WTC11 (cell line): ENCODE measurements at regions not wholly inside any gene's neighbourhood (a gene's known extent, or its start where the extent isn't known, plus 50 kb on each side); places are given as distances from the start of the nearest gene placed in this dataset.

Experiments
- ATAC-seq: fragments of 200-7000 bp; cut with Tn5 transposase; 2 replicates; pipeline ENCODE4 v1.10.0; 2021; ENCODE audit warnings: mild to moderate bottlenecking, moderate library complexity
- CTCF ChIA-PET: fragments of 300-600 bp; sonication (Branson Sonifier 250); formaldehyde crosslinking; loops from one replicate; lab custom pipeline; 2021; ENCODE audit warnings: antibody characterized with exemption; lab: Charles Lee
- POLR2A ChIA-PET: fragments of 350-600 bp; sonication (Branson Sonifier 250); formaldehyde crosslinking; loops from one replicate; lab custom pipeline; 2021; ENCODE audit warnings: antibody characterized with exemption; lab: Charles Lee
- DNase-seq: peaks from one replicate; pipeline ENCODE4 v3.0.0; 2021; ENCODE audit warnings: low spot score
- H3K27ac Mint-ChIP-seq: 2 replicates; pipeline ENCODE4 v1.8.0; 2021; ENCODE audit warnings: mixed read lengths
- H3K27me3 Mint-ChIP-seq: 2 replicates; pipeline ENCODE4 v1.8.0; 2021; ENCODE audit warnings: low read depth, mild to moderate bottlenecking, moderate library complexity, mixed read lengths
- H3K36me3 Mint-ChIP-seq: 2 replicates; pipeline ENCODE4 v1.8.0; 2021; ENCODE audit warnings: mixed read lengths
- H3K4me1 Mint-ChIP-seq: 2 replicates; pipeline ENCODE4 v1.8.0; 2022; ENCODE audit warnings: mixed read lengths
- H3K4me3 Mint-ChIP-seq: 2 replicates; pipeline ENCODE4 v1.8.0; 2021; ENCODE audit warnings: mild to moderate bottlenecking, moderate library complexity, mixed read lengths
- H3K9me3 Mint-ChIP-seq: 2 replicates; pipeline ENCODE4 v1.8.0; 2021; ENCODE audit warnings: mixed read lengths
- ARID4B ChIP-seq: sonication (generic); formaldehyde crosslinking; IDR thresholded peaks from 2 replicates; pipeline ENCODE4 v1.8.0; 2023; ENCODE audit warnings: missing genetic modification reagents, mild to moderate bottlenecking, borderline replicate concordance
- CREM ChIP-seq: sonication (generic); formaldehyde crosslinking; IDR thresholded peaks from 2 replicates; pipeline ENCODE4 v1.8.1; 2022; ENCODE audit warnings: mild to moderate bottlenecking, missing genetic modification reagents, moderate library complexity
- E2F1 ChIP-seq: sonication (generic); formaldehyde crosslinking; IDR thresholded peaks from 2 replicates; pipeline ENCODE4 v1.8.0; 2022; ENCODE audit warnings: mild to moderate bottlenecking, missing genetic modification reagents
- E2F5 ChIP-seq: sonication (generic); formaldehyde crosslinking; IDR thresholded peaks from 2 replicates; pipeline ENCODE4 v1.8.1; 2022; ENCODE audit warnings: mild to moderate bottlenecking, moderate library complexity, missing genetic modification reagents
- FOXJ3 ChIP-seq: sonication (generic); formaldehyde crosslinking; IDR thresholded peaks from 2 replicates; pipeline ENCODE4 v1.9.0; 2021; ENCODE audit warnings: missing genetic modification reagents, mild to moderate bottlenecking, borderline replicate concordance
- FOXP1 ChIP-seq: sonication (generic); formaldehyde crosslinking; IDR thresholded peaks from 2 replicates; pipeline ENCODE4 v1.8.0; 2022; ENCODE audit warnings: missing genetic modification reagents, mild to moderate bottlenecking, moderate library complexity, borderline replicate concordance
- GTF2I ChIP-seq: fragments of 250-450 bp; sonication (Bioruptor Pico); conservative IDR thresholded peaks from 2 replicates; pipeline ENCODE4 v1.4.0; 2021; ENCODE audit warnings: mild to moderate bottlenecking
- NR1H2 ChIP-seq: sonication (generic); formaldehyde crosslinking; IDR thresholded peaks from 2 replicates; pipeline ENCODE4 v1.9.0; 2021; ENCODE audit warnings: mild to moderate bottlenecking, moderate library complexity, missing genetic modification reagents
- RELA ChIP-seq: sonication (generic); formaldehyde crosslinking; IDR thresholded peaks from 2 replicates; pipeline ENCODE4 v1.8.1; 2022; ENCODE audit warnings: missing genetic modification reagents, mild to moderate bottlenecking, borderline replicate concordance
- TEAD4 ChIP-seq: sonication (generic); formaldehyde crosslinking; IDR thresholded peaks from 2 replicates; pipeline ENCODE4 v1.8.0; 2022; ENCODE audit warnings: mild to moderate bottlenecking, missing genetic modification reagents
- ZNF232 ChIP-seq: sonication (generic); formaldehyde crosslinking; IDR thresholded peaks from 2 replicates; pipeline ENCODE4 v1.8.0; 2022; ENCODE audit warnings: mild to moderate bottlenecking, missing genetic modification reagents
- ZNF423 ChIP-seq: fragments of 250-450 bp; sonication (Bioruptor Pico); IDR thresholded peaks from 2 replicates; pipeline ENCODE4 v2.1.2; 2022; ENCODE audit warnings: mild to moderate bottlenecking, moderate library complexity
- ZNF425 ChIP-seq: fragments of 250-450 bp; sonication (Bioruptor Pico); conservative IDR thresholded peaks from 2 replicates; pipeline ENCODE4 v1.9.0; 2021; ENCODE audit warnings: mild to moderate bottlenecking
- TF ChIP-seq, protein P1 (sequence below): sonication (generic); formaldehyde crosslinking; IDR thresholded peaks from 2 replicates; pipeline ENCODE4 v1.8.1; 2023; ENCODE audit warnings: mild to moderate bottlenecking, missing genetic modification reagents, borderline replicate concordance
- TF ChIP-seq, protein P2 (sequence below): sonication (generic); formaldehyde crosslinking; IDR thresholded peaks from 2 replicates; pipeline ENCODE4 v1.8.1; 2023; ENCODE audit warnings: mild to moderate bottlenecking, missing genetic modification reagents
- TF ChIP-seq, protein P3 (sequence below): sonication (generic); formaldehyde crosslinking; conservative IDR thresholded peaks from 2 replicates; pipeline ENCODE4 v1.8.1; 2022; ENCODE audit warnings: mild to moderate bottlenecking, missing genetic modification reagents

GRCh38 chr3:115384381-115384780 is 237.3 kb upstream of the ZBTB20 start:
- Mint-ChIP-seq H3K27me3 (no peaks in the 10 kb centered on the region), H3K4me3 (no peak overlapping the region), H3K4me1 (peaks cover 30% of the 10 kb centered on the region), H3K36me3 (peaks cover 2% of the 10 kb centered on the region; the same call in 1 of the 2 replicates), H3K27ac (no peak overlapping the region), H3K9me3 (peaks cover 4% of the 10 kb centered on the region)
- no peak for DNase-seq
- TF ChIP-seq ZNF425 (no peak), ZNF232 (CRISPR knock-in tag) (no peak), FOXJ3 (no peak), TEAD4 (CRISPR knock-in tag) (no peak), NR1H2 (CRISPR knock-in tag) (no peak), E2F1 (CRISPR knock-in tag) (no peak)
- TF ChIP-seq, protein P1, sequence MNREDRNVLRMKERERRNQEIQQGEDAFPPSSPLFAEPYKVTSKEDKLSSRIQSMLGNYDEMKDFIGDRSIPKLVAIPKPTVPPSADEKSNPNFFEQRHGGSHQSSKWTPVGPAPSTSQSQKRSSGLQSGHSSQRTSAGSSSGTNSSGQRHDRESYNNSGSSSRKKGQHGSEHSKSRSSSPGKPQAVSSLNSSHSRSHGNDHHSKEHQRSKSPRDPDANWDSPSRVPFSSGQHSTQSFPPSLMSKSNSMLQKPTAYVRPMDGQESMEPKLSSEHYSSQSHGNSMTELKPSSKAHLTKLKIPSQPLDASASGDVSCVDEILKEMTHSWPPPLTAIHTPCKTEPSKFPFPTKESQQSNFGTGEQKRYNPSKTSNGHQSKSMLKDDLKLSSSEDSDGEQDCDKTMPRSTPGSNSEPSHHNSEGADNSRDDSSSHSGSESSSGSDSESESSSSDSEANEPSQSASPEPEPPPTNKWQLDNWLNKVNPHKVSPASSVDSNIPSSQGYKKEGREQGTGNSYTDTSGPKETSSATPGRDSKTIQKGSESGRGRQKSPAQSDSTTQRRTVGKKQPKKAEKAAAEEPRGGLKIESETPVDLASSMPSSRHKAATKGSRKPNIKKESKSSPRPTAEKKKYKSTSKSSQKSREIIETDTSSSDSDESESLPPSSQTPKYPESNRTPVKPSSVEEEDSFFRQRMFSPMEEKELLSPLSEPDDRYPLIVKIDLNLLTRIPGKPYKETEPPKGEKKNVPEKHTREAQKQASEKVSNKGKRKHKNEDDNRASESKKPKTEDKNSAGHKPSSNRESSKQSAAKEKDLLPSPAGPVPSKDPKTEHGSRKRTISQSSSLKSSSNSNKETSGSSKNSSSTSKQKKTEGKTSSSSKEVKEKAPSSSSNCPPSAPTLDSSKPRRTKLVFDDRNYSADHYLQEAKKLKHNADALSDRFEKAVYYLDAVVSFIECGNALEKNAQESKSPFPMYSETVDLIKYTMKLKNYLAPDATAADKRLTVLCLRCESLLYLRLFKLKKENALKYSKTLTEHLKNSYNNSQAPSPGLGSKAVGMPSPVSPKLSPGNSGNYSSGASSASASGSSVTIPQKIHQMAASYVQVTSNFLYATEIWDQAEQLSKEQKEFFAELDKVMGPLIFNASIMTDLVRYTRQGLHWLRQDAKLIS (CRISPR knock-in tag): no peak
- CTCF ChIA-PET: no interaction called here
- no peak for ATAC-seq
- POLR2A ChIA-PET: no interaction called here

GRCh38 chr3:115385774-115386730 is 237.3 kb upstream of the GAP43 start:
- 0 out of 2 replicates have a peak overlapping the region, but pooled peaks have one; percentile 10 for H3K27ac Mint-ChIP-seq
- no peaks in the 10 kb centered on the region for H3K36me3 Mint-ChIP-seq
- ATAC-seq (peak; percentile 77), DNase-seq (no peak)
- H3K4me1 Mint-ChIP-seq: peaks cover 44% of the 10 kb centered on the region
- H3K9me3 Mint-ChIP-seq: no peaks in the 10 kb centered on the region
- ChIA-PET CTCF (interaction anchor here (0.9 kb wide), 1 partner anchor 19 kb away, joined by 3 read pairs; no protein-coding TSS in a partner anchor), POLR2A (interaction anchor here (0.7 kb wide), 1 partner anchor 9 kb away, joined by 3 read pairs; no protein-coding TSS in a partner anchor)
- no peaks in the 10 kb centered on the region for H3K27me3 Mint-ChIP-seq
- H3K4me3 Mint-ChIP-seq: no peak overlapping the region
- TF ChIP-seq E2F5 (CRISPR knock-in tag) (no peak), ZNF232 (CRISPR knock-in tag) (no peak), ARID4B (CRISPR knock-in tag) (no peak), CREM (no peak), FOXP1 (CRISPR knock-in tag) (no peak), RELA (CRISPR knock-in tag) (no peak), GTF2I (CRISPR knock-in tag) (no peak), ZNF423 (CRISPR knock-in tag) (no peak)
- TF ChIP-seq, protein P2, sequence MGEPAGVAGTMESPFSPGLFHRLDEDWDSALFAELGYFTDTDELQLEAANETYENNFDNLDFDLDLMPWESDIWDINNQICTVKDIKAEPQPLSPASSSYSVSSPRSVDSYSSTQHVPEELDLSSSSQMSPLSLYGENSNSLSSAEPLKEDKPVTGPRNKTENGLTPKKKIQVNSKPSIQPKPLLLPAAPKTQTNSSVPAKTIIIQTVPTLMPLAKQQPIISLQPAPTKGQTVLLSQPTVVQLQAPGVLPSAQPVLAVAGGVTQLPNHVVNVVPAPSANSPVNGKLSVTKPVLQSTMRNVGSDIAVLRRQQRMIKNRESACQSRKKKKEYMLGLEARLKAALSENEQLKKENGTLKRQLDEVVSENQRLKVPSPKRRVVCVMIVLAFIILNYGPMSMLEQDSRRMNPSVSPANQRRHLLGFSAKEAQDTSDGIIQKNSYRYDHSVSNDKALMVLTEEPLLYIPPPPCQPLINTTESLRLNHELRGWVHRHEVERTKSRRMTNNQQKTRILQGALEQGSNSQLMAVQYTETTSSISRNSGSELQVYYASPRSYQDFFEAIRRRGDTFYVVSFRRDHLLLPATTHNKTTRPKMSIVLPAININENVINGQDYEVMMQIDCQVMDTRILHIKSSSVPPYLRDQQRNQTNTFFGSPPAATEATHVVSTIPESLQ: no peak
- TF ChIP-seq, protein P3, sequence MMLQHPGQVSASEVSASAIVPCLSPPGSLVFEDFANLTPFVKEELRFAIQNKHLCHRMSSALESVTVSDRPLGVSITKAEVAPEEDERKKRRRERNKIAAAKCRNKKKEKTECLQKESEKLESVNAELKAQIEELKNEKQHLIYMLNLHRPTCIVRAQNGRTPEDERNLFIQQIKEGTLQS (CRISPR knock-in tag): no peak
